ENCODE measurements at regions not wholly inside any gene's neighbourhood (a gene's known extent, or its start where the extent isn't known, plus 50 kb on each side); places are given as distances from the start of the nearest gene placed in this dataset.

- ATAC-seq (no peak), DNase-seq (no peak)
- Histone ChIP-seq H3K27ac (no peak overlapping the region), H3K9me3 (no peaks in the 10 kb centered on the region), H3K27me3 (no peaks in the 10 kb centered on the region), H3K4me3 (no peak overlapping the region), H3K36me3 (no peaks in the 10 kb centered on the region), H3K4me1 (no peaks in the 10 kb centered on the region)
- no peak for TF ChIP-seq CTCF (IDR thresholded peaks at IDR 0.05)
- intact Hi-C loops (cut with DNase I): no loop called here
Measured at GRCh38 chr17:77022766-77023165, 118.0 kb upstream of the SEC14L1 start.

GRCh38 chr17:77025781-77026180 lies 115.0 kb upstream of the SEC14L1 start:
- TF ChIP-seq CTCF (IDR thresholded peaks at IDR 0.05): no peak
- Histone ChIP-seq H3K27ac (no peak overlapping the region), H3K9me3 (no peaks in the 10 kb centered on the region), H3K36me3 (no peaks in the 10 kb centered on the region), H3K4me1 (no peaks in the 10 kb centered on the region), H3K4me3 (no peak overlapping the region), H3K27me3 (no peaks in the 10 kb centered on the region)
- intact Hi-C loops (cut with DNase I): no loop called here
- no peak for ATAC-seq
- no peak for DNase-seq

GRCh38 chr17:77027271-77027889 lies 113.4 kb upstream of the SEC14L1 start:
- H3K9me3 ChIP-seq: peaks cover 4% of the 10 kb centered on the region
- intact Hi-C loops (cut with DNase I): no loop called here
- no peak overlapping the region for H3K27ac ChIP-seq
- no peaks in the 10 kb centered on the region for H3K4me1 ChIP-seq
- no peak for TF ChIP-seq CTCF (IDR thresholded peaks at IDR 0.05)
- no peaks in the 10 kb centered on the region for H3K36me3 ChIP-seq
- H3K4me3 ChIP-seq: no peak overlapping the region
- DNase-seq (no peak), ATAC-seq (no peak)
- no peaks in the 10 kb centered on the region for H3K27me3 ChIP-seq

GRCh38 chr17:77028900-77029299 lies 111.9 kb upstream of the SEC14L1 start:
- DNase-seq (no peak), ATAC-seq (no peak)
- intact Hi-C loops (cut with DNase I): no loop called here
- no peak overlapping the region for H3K4me3 ChIP-seq
- H3K27ac ChIP-seq: no peak overlapping the region
- no peaks in the 10 kb centered on the region for H3K36me3 ChIP-seq
- H3K9me3 ChIP-seq: peaks cover 4% of the 10 kb centered on the region
- no peak for TF ChIP-seq CTCF (IDR thresholded peaks at IDR 0.05)
- no peaks in the 10 kb centered on the region for H3K4me1 ChIP-seq
- no peaks in the 10 kb centered on the region for H3K27me3 ChIP-seq

GRCh38 chr17:77032929-77033328 lies 107.8 kb upstream of the SEC14L1 start:
- peaks cover 26% of the 10 kb centered on the region for H3K27me3 ChIP-seq
- H3K27ac ChIP-seq: no peak overlapping the region
- no peaks in the 10 kb centered on the region for H3K36me3 ChIP-seq
- no peak for TF ChIP-seq CTCF (IDR thresholded peaks at IDR 0.05)
- no peak overlapping the region for H3K4me3 ChIP-seq
- H3K4me1 ChIP-seq: no peaks in the 10 kb centered on the region
- intact Hi-C loops (cut with DNase I): no loop called here
- H3K9me3 ChIP-seq: peaks cover 4% of the 10 kb centered on the region
- DNase-seq (no peak), ATAC-seq (no peak)

GRCh38 chr17:77033892-77034404 lies 106.8 kb upstream of the SEC14L1 start:
- ATAC-seq (no peak), DNase-seq (no peak)
- H3K4me3 ChIP-seq: no peak overlapping the region
- TF ChIP-seq CTCF (IDR thresholded peaks at IDR 0.05): no peak
- peaks cover 4% of the 10 kb centered on the region for H3K9me3 ChIP-seq
- intact Hi-C loops (cut with DNase I): no loop called here
- peaks cover 30% of the 10 kb centered on the region for H3K27me3 ChIP-seq
- no peak overlapping the region for H3K27ac ChIP-seq
- H3K4me1 ChIP-seq: no peaks in the 10 kb centered on the region
- no peaks in the 10 kb centered on the region for H3K36me3 ChIP-seq

Data from upper lobe of right lung (tissue), 1 donor.